Osteoblast (primary cell): ENCODE measurements at regions not wholly inside any gene's neighbourhood (a gene's known extent, or its start where the extent isn't known, plus 50 kb on each side); places are given as distances from the start of the nearest gene placed in this dataset.

ENCODE experiments used
- DNase-seq: peaks from one replicate; pipeline ENCODE4 v3.0.0; 2011; ENCODE audit warnings: low spot score, mixed read lengths; ENCODE audit not compliant: insufficient read length; ENCODE audit errors: missing footprints
- H2AFZ ChIP-seq: 2 replicates; pipeline ENCODE4 v1.6.0; 2011; ENCODE audit warnings: mild to moderate bottlenecking, low read length
- H3K27ac ChIP-seq: 2 replicates; pipeline ENCODE4 v1.5.1; 2011; ENCODE audit warnings: mild to moderate bottlenecking, low read depth, low read length, moderate library complexity
- H3K27me3 ChIP-seq: 2 replicates; pipeline ENCODE4 v1.6.0; 2012; ENCODE audit warnings: mild to moderate bottlenecking, control low read depth, inconsistent platforms, low read length, moderate library complexity; ENCODE audit not compliant: insufficient read depth
- H3K36me3 ChIP-seq: 2 replicates; pipeline ENCODE4 v1.5.1; 2011; ENCODE audit warnings: mild to moderate bottlenecking, low read length, control low read depth, moderate library complexity; ENCODE audit not compliant: insufficient read depth
- H3K4me1 ChIP-seq: 2 replicates; pipeline ENCODE4 v1.5.1; 2011; ENCODE audit warnings: mild to moderate bottlenecking, low read length, control low read depth, moderate library complexity; ENCODE audit not compliant: insufficient read depth
- H3K4me2 ChIP-seq: 2 replicates; pipeline ENCODE4 v1.6.0; 2011; ENCODE audit warnings: mild to moderate bottlenecking, low read length; ENCODE audit not compliant: insufficient read depth
- H3K4me3 ChIP-seq: fragments of 200-600 bp; sonication (generic); 3 replicates; pipeline ENCODE4 v1.5.1; 2012; ENCODE audit warnings: mild to moderate bottlenecking, low read length, inconsistent platforms; ENCODE audit not compliant: insufficient read depth
- H3K79me2 ChIP-seq: 2 replicates; pipeline ENCODE4 v1.6.0; 2012; ENCODE audit warnings: mild to moderate bottlenecking, low read length, control low read depth, inconsistent platforms; ENCODE audit not compliant: insufficient read depth
- H3K9me3 ChIP-seq: 2 replicates; pipeline ENCODE4 v1.5.1; 2011; ENCODE audit warnings: low read depth, low read length, control low read depth
- H4K20me1 ChIP-seq: 2 replicates; pipeline ENCODE4 v1.6.0; 2012; ENCODE audit warnings: mild to moderate bottlenecking, low read length, control low read depth; ENCODE audit not compliant: insufficient read depth
- TF ChIP-seq, protein P1 (sequence below): IDR thresholded peaks from 2 replicates; pipeline ENCODE4 v1.5.1; 2011; ENCODE audit warnings: mild to moderate bottlenecking, low read depth, low read length, moderate library complexity; ENCODE audit errors: extremely low read depth

DNA sequence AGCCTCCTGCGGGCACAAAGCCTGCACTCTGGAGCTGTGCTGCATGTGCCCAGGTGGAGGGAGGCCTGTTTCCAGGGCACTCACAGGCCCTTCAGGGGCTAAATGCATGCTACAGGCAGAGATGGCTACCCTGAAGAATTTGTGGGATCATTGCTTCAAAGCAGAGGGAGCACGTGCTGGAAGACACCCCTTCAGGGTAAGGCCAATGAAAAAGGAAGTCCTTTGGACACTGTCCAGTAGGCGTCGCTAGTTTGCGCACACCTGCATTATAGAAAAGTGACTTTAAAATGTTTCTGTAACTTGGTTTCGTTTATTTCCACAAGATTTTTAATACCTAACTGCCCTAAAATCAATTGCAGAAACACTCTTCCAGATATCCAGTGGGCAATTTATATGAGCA, 325.3 kb downstream of the ZNF516 start:
- DNase-seq, result no peak
- TF ChIP-seq, protein P1, sequence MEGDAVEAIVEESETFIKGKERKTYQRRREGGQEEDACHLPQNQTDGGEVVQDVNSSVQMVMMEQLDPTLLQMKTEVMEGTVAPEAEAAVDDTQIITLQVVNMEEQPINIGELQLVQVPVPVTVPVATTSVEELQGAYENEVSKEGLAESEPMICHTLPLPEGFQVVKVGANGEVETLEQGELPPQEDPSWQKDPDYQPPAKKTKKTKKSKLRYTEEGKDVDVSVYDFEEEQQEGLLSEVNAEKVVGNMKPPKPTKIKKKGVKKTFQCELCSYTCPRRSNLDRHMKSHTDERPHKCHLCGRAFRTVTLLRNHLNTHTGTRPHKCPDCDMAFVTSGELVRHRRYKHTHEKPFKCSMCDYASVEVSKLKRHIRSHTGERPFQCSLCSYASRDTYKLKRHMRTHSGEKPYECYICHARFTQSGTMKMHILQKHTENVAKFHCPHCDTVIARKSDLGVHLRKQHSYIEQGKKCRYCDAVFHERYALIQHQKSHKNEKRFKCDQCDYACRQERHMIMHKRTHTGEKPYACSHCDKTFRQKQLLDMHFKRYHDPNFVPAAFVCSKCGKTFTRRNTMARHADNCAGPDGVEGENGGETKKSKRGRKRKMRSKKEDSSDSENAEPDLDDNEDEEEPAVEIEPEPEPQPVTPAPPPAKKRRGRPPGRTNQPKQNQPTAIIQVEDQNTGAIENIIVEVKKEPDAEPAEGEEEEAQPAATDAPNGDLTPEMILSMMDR, result no peak
- Histone ChIP-seq H3K4me2 (no peak overlapping the region), H3K27ac (no peak overlapping the region), H3K9me3 (no peaks in the 10 kb centered on the region), H4K20me1 (no peaks in the 10 kb centered on the region), H2AFZ (no peak overlapping the region), H3K79me2 (no peaks in the 10 kb centered on the region), H3K4me1 (no peaks in the 10 kb centered on the region), H3K27me3 (no peaks in the 10 kb centered on the region), H3K36me3 (no peaks in the 10 kb centered on the region), H3K4me3 (no peak overlapping the region)

DNA sequence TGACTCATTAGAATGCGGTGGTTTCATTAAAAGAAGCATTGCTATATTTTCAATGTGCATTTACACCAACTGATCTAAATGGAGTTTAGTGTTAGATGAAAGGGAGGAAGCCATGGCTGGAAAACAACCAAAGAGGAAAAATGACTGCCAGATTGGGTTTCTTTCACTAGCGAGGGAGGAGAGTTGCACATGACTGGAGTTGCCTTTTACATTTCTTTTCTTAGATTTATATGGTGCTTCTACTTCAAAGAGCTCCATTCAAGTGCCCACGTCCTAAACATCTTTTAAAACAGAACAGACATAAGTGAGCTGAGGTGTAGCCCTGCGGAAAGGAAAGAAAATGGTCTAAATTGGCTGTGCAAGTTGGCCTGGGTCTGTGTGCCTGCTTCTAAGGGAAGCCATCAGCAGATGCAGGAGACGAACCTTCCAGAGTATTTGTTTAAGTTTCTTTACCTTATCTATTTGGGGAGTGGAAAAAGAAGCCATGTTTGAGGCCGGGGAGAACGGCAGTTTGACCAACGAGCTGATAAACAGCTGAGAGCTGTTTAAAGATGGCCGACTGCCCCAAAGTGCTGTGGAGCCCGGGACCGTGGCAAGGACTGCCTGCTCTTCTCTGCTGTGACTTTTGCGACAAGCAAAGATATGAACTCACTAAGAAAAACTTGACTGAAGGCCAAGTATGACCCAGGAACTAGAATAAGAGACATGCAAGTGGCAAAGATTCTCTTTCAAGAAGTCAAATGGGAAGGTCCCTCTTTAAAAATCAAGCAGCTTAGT, 327.0 kb downstream of the ZNF516 start:
- TF ChIP-seq, protein P1, result no peak
- Histone ChIP-seq H3K4me3 (no peak overlapping the region), H3K9me3 (no peaks in the 10 kb centered on the region), H3K79me2 (no peaks in the 10 kb centered on the region), H3K4me1 (no peaks in the 10 kb centered on the region), H2AFZ (no peak overlapping the region), H3K27me3 (no peaks in the 10 kb centered on the region), H3K4me2 (no peak overlapping the region), H3K36me3 (no peaks in the 10 kb centered on the region), H3K27ac (no peak overlapping the region), H4K20me1 (no peaks in the 10 kb centered on the region)
- no peak for DNase-seq

DNA sequence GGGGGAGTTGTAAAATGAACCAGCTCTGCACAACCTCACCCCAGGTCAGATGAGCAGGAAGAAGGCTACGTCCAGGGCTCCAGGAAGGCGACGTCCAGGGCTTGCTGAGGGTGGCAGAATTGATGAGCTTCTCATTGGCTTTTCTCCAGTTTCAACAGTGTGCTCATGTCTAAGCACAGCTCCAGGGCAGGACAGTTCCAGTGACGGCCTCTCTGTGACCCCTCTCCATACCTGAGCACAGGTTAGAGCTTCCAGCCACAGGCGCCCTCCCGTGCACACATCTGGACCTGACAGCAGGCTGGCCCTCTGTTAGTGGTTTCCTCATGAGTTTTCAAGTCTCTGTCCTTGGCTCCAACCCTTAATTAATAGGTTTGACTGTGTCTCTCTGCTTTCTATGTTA, 327.6 kb downstream of the ZNF516 start:
- Histone ChIP-seq H3K9me3 (no peaks in the 10 kb centered on the region), H3K79me2 (no peaks in the 10 kb centered on the region), H3K36me3 (no peaks in the 10 kb centered on the region), H3K4me1 (no peaks in the 10 kb centered on the region), H2AFZ (no peak overlapping the region), H4K20me1 (no peaks in the 10 kb centered on the region), H3K27me3 (no peaks in the 10 kb centered on the region), H3K4me2 (no peak overlapping the region), H3K27ac (no peak overlapping the region), H3K4me3 (no peak overlapping the region)
- no peak for DNase-seq
- TF ChIP-seq, protein P1, result no peak

DNA sequence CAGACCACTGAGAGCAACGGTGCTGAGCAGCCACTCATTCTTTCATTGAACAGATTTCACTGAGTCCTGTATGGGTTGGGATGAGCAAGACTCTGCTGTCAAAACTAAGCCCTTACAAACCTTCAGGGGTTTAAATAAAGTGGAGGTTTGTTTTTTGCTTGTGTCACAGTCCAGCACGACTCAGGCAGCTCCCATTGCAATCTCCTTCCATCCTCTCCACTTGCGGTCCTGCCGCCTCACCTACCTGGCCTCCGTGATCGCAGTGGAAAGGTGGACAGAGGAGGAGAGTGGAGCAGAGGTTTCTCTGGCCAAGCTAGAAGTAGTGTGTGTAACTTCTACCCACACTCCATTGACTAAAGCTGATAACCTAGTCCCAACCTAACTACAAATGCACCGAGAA, 332.2 kb downstream of the ZNF516 start:
- Histone ChIP-seq H4K20me1 (no peaks in the 10 kb centered on the region), H3K4me1 (no peaks in the 10 kb centered on the region), H3K36me3 (no peaks in the 10 kb centered on the region), H3K9me3 (no peaks in the 10 kb centered on the region), H3K27me3 (no peaks in the 10 kb centered on the region), H3K4me2 (no peak overlapping the region), H3K79me2 (no peaks in the 10 kb centered on the region), H2AFZ (no peak overlapping the region), H3K4me3 (no peak overlapping the region), H3K27ac (no peak overlapping the region)
- TF ChIP-seq, protein P1, result no peak
- DNase-seq, result no peak
